ENCODE measurements at regions not wholly inside any gene's neighbourhood (a gene's known extent, or its start where the extent isn't known, plus 50 kb on each side); places are given as distances from the start of the nearest gene placed in this dataset.

DNA sequence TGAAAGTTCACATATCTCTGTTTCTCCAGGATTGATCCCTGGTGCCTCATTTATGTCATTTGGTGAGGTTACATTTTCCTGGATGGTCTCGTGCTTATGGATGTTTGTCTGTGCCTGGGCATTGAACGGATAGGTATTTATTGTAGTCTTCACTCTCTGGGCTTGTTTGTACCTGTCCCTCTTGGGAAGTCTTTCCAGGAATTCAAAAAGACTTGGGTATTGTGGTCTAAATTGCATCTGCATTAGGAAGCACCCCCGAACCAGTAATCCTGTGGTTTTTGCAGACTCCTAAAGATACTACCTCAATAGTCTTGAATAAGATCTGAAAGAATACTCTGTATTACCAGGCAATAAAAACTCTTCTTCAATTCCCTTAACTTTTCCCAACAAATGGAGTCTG is 720.8 kb downstream of the SLC6A15 start:
- TF ChIP-seq, protein P1, sequence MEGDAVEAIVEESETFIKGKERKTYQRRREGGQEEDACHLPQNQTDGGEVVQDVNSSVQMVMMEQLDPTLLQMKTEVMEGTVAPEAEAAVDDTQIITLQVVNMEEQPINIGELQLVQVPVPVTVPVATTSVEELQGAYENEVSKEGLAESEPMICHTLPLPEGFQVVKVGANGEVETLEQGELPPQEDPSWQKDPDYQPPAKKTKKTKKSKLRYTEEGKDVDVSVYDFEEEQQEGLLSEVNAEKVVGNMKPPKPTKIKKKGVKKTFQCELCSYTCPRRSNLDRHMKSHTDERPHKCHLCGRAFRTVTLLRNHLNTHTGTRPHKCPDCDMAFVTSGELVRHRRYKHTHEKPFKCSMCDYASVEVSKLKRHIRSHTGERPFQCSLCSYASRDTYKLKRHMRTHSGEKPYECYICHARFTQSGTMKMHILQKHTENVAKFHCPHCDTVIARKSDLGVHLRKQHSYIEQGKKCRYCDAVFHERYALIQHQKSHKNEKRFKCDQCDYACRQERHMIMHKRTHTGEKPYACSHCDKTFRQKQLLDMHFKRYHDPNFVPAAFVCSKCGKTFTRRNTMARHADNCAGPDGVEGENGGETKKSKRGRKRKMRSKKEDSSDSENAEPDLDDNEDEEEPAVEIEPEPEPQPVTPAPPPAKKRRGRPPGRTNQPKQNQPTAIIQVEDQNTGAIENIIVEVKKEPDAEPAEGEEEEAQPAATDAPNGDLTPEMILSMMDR (conservative IDR thresholded peaks at IDR 0.05; ENCODE audit: low read depth, low read length) = no peak
- TF ChIP-seq, protein P2, sequence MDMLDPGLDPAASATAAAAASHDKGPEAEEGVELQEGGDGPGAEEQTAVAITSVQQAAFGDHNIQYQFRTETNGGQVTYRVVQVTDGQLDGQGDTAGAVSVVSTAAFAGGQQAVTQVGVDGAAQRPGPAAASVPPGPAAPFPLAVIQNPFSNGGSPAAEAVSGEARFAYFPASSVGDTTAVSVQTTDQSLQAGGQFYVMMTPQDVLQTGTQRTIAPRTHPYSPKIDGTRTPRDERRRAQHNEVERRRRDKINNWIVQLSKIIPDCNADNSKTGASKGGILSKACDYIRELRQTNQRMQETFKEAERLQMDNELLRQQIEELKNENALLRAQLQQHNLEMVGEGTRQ (IDR thresholded peaks at IDR 0.05; ENCODE audit: low read depth, low read length) = no peak
- TF ChIP-seq, protein P3, sequence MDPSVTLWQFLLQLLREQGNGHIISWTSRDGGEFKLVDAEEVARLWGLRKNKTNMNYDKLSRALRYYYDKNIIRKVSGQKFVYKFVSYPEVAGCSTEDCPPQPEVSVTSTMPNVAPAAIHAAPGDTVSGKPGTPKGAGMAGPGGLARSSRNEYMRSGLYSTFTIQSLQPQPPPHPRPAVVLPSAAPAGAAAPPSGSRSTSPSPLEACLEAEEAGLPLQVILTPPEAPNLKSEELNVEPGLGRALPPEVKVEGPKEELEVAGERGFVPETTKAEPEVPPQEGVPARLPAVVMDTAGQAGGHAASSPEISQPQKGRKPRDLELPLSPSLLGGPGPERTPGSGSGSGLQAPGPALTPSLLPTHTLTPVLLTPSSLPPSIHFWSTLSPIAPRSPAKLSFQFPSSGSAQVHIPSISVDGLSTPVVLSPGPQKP (IDR thresholded peaks at IDR 0.05; ENCODE audit: borderline replicate concordance, low read depth, low read length) = no peak
- TF ChIP-seq POLR2A (IDR thresholded peaks at IDR 0.05; ENCODE audit: low read depth, low read length) (no peak), RAD21 (IDR thresholded peaks at IDR 0.05; ENCODE audit: low read length) (no peak), MAZ (IDR thresholded peaks at IDR 0.05; ENCODE audit: borderline replicate concordance, low read depth, low read length) (no peak), MAFK (IDR thresholded peaks at IDR 0.05; ENCODE audit: low read depth, low read length) (no peak), CEBPB (IDR thresholded peaks at IDR 0.05; ENCODE audit: low read depth, low read length) (no peak), RFX5 (IDR thresholded peaks at IDR 0.05; ENCODE audit: low read depth, low read length) (no peak), CHD1 (IDR thresholded peaks at IDR 0.05; ENCODE audit: low read depth, low read length) (no peak)

Measured in IMR-90 (cell line).